ENCODE measurements at regions not wholly inside any gene's neighbourhood (a gene's known extent, or its start where the extent isn't known, plus 50 kb on each side); places are given as distances from the start of the nearest gene placed in this dataset.

- DNase-seq (ENCODE audit: missing footprints) (no peak), ATAC-seq (no peak)
- intact Hi-C loops (cut with DNase I): no loop called here
These were observed 71.9 kb downstream of the OAT start for GRCh38 chr10:124346831-124347230.

- intact Hi-C loops (cut with DNase I): no loop called here
- DNase-seq (ENCODE audit: missing footprints) (no peak), ATAC-seq (no peak)
These were observed 73.2 kb downstream of the OAT start for GRCh38 chr10:124345521-124345920.

- no peak for ATAC-seq
- intact Hi-C loops (cut with DNase I): no loop called here
- no peak for DNase-seq (ENCODE audit: missing footprints)
These were observed 73.8 kb downstream of the OAT start for GRCh38 chr10:124344931-124345330.

- DNase-seq (ENCODE audit: missing footprints): no peak
- intact Hi-C loops (cut with DNase I): no loop called here
- ATAC-seq: no peak
These were observed 74.5 kb downstream of the OAT start for GRCh38 chr10:124344266-124344590.

GRCh38 chr10:124343351-124344265 is 75.1 kb downstream of the OAT start:
- ATAC-seq: no peak
- intact Hi-C loops (cut with DNase I): no loop called here
- DNase-seq (ENCODE audit: missing footprints): no peak

- ATAC-seq (no peak), DNase-seq (ENCODE audit: missing footprints) (no peak)
- intact Hi-C loops (cut with DNase I): no loop called here
These were observed 75.9 kb downstream of the OAT start for GRCh38 chr10:124342821-124343170.

- ATAC-seq: no peak
- intact Hi-C loops (cut with DNase I): no loop called here
- no peak for DNase-seq (ENCODE audit: missing footprints)
These were observed 76.4 kb downstream of the OAT start for GRCh38 chr10:124342136-124342820.

- ATAC-seq (peak; percentile 18), DNase-seq (ENCODE audit: missing footprints) (no peak)
- intact Hi-C loops (cut with DNase I): no loop called here
These were observed 77.0 kb downstream of the OAT start for GRCh38 chr10:124341768-124342135.

GRCh38 chr10:124340033-124340760 is 78.5 kb downstream of the OAT start:
- no peak for DNase-seq (ENCODE audit: missing footprints)
- intact Hi-C loops (cut with DNase I): no loop called here
- no peak for ATAC-seq

- ATAC-seq: no peak
- DNase-seq (ENCODE audit: missing footprints): no peak
- intact Hi-C loops (cut with DNase I): no loop called here
These were observed 79.3 kb downstream of the OAT start for GRCh38 chr10:124339119-124340032.

- intact Hi-C loops (cut with DNase I): no loop called here
- no peak for DNase-seq (ENCODE audit: missing footprints)
- no peak for ATAC-seq
These were observed 80.3 kb downstream of the OAT start for GRCh38 chr10:124338276-124338925.

GRCh38 chr10:124336186-124336585 is 82.5 kb downstream of the OAT start:
- intact Hi-C loops (cut with DNase I): no loop called here
- ATAC-seq (no peak), DNase-seq (ENCODE audit: missing footprints) (no peak)

- no peak for ATAC-seq
- intact Hi-C loops (cut with DNase I): no loop called here
- DNase-seq (ENCODE audit: missing footprints): no peak
These were observed 84.8 kb downstream of the OAT start for GRCh38 chr10:124333931-124334330.

GRCh38 chr10:124332426-124332825 is 86.3 kb downstream of the OAT start:
- DNase-seq (ENCODE audit: missing footprints): no peak
- intact Hi-C loops (cut with DNase I): no loop called here
- no peak for ATAC-seq

GRCh38 chr10:124329941-124330340 is 88.8 kb downstream of the OAT start:
- intact Hi-C loops (cut with DNase I): no loop called here
- DNase-seq (ENCODE audit: missing footprints) (no peak), ATAC-seq (no peak)

- DNase-seq (ENCODE audit: missing footprints) (no peak), ATAC-seq (no peak)
- intact Hi-C loops (cut with DNase I): no loop called here
These were observed 89.4 kb downstream of the OAT start for GRCh38 chr10:124329362-124329761.

- DNase-seq (ENCODE audit: missing footprints) (no peak), ATAC-seq (no peak)
- intact Hi-C loops (cut with DNase I): no loop called here
These were observed 90.1 kb downstream of the OAT start for GRCh38 chr10:124328477-124329220.
